NCI-H1105 treated with DMSO at 0.1 percent for 48 hours (cell line): ENCODE measurements at regions not wholly inside any gene's neighbourhood (a gene's known extent, or its start where the extent isn't known, plus 50 kb on each side); places are given as distances from the start of the nearest gene placed in this dataset.

Experiments used
- DNase-seq: peaks from one replicate; lab custom pipeline; 2025; lab: John Stamatoyannopoulos, UW

DNA sequence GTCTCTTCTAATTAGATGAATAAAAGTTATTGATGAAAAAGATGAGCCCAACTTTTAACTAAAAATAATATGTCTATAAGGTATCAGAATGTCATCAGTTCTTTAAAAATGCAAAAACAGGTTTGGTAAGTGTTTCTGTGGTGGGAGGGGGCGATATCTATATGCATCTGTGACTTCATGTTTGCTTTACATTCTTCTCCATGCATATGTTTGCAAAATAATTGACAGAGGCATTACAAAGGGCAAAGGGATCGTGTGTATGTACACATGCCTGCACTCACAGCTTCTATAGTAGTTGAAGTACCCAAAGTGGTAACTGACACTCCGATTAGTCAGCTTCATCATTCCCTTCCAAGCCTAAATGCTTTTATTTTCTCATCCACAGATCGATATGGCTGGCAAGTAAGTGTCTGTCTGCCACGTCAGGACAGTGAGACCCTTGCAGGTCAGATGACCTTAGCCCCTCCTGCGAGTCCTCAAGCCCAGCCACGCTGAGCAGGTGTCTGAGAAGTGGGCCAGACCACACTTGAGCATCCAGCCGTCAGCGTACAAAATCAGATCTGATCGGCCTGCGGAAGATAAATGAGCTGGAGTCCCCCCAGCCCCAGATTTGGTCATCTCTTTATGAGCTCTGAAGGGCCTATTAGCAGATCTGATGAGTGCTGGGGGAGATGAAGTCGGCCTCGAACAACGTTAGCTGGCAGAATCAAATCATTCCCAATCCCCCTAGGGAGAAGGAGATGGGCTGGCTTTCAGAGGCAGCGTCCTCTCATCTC lies 369.1 kb downstream of the MAFB start:
- no peak for DNase-seq

DNA sequence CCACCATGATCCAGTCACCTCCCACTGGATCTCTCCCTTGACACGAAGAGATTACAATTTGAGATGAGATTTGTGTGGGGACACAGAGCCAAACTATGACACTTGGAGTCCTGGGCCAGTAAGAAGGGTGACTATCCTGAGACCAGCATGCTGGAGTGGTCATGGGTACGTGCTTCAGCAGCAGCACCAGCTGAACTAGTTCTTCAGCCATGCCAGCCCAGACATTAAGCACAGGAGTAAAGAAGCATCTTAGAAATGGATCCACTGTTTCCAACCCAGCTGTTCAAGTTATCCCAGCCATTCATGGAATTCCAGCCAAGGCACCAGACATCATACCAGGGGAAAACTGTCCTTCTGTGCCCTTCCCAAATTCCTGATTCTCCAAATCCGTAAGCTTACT lies 370.0 kb downstream of the MAFB start:
- no peak for DNase-seq

DNA sequence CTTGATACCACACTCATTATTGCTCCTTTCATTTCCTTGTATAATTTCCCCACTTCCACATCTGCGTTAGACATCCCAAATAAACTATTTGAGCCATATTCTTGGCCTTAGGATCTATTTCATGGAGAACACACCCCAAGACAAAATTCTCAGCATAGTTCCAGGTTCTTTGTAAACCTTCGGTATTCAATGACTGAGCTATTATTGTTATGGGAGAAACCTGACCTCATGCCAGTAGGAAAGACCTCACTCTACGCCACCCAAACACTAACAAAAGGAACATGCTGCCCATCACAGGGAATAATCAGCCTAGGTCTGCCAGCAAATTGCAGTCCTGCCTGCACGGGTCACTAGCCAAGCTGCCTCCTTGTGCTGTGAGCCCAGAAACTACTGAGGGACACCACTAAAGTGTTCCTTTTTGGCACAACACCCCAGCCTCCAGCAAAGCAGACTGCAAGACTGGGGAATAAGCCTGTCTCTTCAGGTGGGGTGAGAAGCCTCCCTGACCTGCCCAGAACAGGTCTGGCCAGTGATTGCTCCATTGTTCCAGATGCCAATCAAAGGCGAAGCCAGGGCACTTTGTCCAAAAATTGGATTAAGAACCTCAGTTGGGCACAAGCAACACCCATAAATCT lies 371.8 kb downstream of the MAFB start:
- DNase-seq = no peak

DNA sequence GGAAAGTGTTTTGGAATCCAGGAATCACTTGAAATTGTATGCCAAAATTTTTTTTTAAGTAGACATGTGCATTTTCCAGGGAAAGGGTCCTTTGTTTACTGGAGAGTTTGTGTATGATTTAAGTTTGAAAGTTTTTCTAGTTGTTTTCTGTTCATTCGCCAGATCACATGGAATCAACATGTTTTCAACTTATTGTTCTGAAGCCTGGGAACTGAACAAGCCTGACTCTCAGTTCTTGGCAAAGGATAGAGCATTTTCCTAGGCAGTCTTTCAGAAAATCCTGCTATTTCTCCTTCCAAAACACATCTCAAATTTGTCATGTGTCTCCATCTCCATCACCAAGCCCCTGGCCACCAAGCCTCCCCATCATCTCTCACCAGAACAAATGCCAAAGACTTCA lies 374.8 kb downstream of the MAFB start:
- DNase-seq = no peak

DNA sequence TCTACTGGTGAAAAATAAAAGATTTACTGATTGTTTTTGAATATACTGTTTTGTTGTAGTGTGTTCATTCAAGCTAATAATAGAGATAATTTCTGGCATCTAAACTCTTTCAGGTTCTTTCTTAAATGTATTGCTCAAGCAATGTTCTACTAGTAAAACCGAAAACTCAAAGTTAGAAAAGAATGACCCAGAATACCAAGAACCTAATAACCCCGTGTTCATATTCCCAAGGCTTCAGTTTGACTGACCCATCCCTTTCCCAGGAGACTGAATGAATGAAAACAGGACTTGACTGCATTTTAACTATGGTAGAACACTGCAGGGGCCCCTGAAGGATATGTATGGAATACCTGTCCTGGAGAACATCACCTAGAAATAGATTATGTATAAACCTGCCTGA lies 375.3 kb downstream of the MAFB start:
- DNase-seq = no peak

DNA sequence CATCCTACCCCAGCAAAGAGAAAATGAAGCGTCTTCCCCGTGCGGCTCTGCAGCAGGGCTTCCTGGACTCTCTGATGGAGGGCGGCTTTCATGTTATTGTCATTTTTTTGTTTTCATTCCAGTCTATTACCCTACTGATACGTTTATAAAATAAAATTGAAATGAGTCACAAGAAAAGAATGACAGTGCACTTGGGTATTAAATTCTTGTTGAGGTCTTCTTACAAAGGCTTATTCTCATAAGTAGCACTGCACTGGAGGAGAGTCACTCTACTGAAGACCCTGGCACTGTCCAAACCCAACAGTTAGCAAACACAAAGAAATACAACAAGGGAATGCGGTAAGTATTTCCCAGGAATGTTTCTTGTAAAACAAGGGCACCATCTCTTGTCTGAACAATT lies 379.3 kb downstream of the MAFB start:
- DNase-seq = no peak

DNA sequence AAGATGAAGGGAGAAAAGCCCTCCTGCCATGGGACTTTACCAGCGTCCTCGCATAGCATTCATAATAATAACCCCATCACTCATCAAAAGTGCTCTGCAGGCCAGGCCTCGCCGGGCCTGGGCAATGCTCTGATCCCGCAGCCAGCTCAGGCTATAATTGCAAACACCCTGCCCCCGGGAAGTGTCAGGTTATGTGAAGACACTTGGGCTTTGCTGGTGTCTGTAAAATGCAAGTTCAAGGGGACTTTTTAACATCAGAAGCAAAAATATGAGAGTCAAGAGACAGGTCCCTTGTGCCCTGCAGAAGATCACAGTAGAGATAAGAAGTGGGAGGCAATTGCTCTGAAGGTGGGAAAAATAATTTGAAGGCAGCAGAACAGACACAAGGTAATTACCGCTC lies 381.0 kb downstream of the MAFB start:
- DNase-seq = no peak

DNA sequence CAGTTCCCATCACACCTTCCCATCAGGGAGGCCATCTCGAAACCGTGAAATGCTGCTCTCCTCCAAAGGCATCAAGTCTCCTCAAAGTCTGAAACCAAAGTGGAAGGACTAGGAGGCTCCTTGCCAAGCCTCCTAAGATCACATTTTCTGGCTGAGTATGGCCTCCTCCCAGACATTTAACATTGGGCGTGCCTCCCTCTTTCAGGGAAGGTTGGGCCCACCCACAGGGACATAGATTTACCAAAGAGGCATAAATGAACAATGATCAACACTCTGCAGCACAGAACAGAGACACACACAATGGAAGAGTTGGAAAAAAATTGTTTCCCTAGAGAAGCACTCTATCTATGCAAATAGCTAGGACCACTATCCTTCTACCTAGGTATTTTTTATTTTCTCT lies 381.8 kb downstream of the MAFB start:
- DNase-seq = no peak

DNA sequence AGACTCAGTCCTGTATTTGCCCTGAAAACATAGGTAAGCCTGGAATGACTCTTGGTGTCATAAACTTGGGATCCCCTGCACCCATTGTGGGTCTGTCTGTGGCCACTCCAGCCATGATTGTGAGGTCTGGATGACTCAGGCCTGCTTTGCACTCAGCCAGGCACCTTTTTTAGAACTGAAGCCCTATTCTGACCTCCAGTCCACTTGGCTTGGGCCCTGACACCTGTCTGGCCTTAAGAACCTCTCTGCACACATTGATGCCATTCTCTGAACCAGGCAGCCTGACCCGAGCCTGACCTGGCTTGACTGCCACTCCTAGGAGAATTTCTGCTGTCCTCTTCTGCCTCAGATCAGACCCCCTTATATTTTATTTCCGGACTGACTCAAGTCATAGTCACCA lies 383.7 kb downstream of the MAFB start:
- DNase-seq = no peak

DNA sequence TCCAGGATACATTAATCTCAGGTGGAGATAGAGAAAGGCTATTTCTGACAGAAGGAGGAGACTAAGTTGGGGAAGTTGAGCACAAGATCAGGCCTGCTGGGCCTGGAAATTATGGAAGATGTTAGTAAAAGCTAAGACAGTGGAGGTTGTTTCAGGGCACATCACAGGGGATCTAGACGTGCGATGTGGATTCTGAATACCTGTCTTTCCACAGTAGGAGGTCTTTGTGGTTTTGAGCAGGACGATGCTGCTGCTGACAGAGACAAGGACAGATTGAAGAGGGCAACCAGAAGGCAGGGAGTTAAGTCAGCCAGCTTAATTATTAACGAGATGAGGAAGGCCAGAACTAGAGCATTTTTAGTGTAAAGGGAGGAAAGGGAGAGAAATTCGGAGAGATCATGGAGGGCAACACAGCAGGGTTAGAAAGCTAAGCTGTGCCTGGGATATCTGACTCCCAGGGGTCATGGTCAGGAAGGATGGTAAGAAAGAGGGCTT lies 384.9 kb downstream of the MAFB start:
- no peak for DNase-seq

DNA sequence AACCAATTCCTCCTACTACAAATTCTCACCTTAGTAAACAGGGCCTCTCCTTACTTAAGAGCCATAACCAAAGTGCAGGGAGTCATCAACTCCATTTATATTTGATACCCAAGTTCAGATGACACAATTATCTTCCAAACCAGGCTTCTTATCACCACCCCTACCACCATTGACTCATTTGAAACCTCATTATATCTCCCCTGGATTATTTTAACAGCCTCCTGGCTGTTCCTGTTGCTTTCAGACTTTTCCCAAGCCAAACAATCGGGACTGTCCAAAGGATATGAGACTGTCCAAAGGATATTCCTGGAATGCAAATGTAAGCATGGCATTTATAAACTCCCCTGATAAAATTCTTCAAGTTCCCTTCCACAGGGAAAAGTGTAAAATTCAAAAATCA lies 394.3 kb downstream of the MAFB start:
- DNase-seq = no peak

DNA sequence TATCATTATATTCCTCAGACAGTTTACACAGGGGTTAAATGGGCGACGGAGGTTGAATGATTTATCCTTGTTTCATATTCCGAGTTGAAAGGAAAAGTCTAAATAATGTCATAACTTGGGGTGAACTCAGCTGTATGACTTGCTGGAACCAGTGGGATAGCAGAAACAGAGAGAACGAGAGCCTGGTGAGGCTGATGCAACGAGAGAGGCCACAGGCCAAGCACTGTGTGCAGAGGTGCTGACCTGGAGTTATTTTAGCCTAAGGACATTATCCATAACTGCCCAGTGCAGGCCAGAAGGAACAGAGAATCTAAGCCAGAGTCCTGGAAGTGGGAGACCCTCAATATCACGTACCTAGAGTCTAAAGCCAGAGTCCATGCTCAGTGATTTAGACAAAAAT lies 394.9 kb downstream of the MAFB start:
- DNase-seq = no peak

DNA sequence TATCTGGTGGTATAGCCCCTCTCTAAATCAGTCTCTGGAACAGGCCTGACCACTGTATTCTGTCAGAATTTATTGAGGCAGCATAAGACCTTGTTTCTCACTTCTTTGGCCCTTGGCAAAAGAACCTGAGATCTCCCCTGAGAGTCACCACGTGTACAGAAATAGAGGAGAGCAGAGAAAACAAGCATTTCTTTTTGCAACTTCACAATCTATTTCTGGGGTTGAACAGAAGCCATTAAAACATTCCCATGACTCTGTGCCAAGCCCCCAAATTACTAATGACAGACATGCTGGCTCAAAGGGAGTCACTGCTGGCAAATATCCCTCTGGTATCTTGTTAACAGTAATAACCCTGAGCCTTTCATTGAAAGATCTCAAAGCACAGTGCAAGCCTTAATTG lies 395.3 kb downstream of the MAFB start:
- peak; percentile 97 for DNase-seq

DNA sequence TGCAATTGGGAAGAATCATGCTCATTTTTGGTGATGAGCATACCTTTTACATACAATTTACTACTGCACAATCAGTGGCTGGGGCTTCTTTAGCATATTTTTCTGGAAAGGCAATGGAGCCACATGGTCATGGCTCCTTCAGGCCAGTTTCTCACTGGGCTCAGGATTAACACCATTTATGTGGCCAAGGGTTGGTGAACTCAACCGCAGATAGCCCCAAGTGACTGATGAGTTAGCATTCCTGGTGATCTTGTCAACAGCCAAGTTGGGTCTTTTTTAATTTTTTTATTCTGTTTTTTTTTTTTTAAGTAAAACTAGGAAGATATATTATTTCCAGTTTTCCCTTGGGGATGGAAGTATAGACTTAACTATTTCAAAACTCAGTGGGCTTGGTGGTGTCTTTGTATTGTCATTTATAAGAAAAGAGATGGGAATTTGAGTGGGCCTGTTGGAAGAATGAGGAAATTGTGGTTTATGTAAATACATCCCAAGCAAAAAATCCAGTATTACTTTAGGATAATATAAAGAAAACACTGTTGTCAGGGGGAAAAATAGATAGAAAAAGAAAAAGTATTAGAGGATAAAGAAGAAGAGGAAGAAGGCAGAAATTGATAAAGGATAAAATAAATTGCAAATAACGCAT lies 397.4 kb downstream of the MAFB start:
- no peak for DNase-seq

DNA sequence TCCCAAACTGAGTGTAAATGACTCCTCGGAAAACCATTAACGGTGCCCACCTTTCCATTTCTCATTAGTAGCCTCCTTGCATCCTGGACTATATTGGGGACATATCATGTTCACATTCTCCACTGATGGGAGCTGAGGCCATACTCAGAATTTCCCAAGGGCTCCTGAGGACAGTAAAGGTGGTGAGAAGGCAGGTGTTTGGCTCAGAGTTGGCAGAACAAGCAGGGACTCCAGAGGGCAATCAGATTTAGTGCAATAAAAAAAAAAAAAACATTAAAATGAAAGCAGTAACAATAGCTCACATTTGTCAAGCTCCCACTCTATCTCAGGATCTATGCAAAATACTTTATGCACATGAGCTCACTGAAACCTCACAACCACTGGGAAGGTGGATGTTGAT lies 401.4 kb downstream of the MAFB start:
- DNase-seq = peak; percentile 16

DNA sequence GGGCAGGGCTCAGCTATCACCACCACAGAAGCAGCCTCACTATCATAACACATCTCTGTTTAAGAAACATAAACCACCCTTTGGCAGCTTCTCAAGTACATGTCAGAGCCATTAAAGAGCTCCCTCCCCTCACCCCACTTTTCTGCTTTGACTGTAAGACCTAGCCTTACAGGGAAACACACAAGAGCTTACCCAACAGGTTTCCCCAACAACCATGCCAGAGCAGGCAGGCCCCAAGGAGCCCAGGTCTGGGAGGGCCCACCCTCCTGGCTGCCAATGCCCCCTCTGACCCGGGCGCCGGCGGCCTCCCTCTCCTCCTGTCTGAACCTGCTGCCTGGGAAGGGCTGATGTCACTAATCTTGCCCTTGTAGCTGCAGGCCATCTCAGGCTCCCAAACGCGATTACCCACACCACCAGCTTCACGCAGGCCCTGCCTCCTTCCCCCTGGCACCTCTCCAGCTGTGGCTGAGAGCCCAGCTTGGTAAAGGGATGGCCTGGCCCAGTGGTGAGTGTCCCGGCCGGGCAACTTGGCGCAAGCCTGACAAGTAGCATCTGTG lies 402.0 kb downstream of the MAFB start:
- peak; percentile 63 for DNase-seq

DNA sequence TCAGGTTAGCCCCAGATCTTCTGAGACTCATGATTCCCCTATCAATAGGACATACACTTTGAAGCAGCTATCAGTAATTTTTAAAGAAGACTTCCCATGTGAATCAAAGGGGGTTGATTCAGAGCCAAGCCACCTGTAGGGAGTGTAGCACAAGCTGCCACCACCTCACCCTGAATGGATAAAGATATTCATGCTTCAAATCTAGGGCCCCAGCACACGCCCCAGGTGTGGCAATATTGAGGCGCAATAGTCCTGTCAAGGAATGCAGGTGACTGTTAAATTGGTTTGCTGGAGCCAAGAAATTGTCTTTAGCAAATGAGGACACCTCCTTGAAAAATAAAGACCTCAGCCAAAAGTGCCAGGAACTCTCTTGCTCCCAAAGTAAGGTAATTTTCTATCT lies 404.4 kb downstream of the MAFB start:
- no peak for DNase-seq

DNA sequence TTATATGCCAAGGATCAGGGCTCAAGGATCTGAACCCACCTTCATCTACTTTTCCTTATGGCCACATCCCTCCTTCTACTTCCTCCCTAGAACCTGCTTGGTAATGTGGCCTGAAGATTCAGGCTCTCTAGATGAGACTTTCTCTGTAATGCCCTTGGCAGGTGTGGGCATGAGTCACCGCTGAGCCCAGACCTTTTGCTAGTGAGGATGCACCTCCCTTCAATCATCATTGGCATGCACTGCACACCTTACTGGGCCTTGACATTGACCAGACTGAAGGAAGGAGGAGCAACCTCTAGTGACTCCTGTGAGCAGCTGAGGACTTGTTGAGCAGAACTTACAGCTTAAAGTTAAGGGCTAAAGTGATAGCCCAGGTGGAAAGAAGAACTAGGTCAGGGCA lies 405.3 kb downstream of the MAFB start:
- no peak for DNase-seq

DNA sequence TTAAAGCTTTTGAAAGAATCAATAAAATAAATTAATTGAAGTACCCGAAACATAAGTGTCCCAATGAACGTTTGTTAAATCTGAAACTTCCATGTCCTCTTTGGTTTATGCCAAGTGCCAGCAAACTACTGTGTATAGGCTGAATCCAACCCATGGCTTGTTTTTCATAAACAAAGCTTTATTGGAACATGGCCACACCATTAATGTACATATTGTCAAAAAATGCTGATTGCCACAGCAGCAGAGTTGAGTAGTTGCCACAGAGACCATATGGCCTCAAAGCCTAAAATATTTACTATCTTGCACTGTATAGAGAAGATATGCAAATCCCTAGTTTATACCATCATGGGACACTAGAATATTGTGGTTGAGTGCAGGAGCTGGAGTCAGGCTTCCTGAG lies 406.1 kb downstream of the MAFB start:
- no peak for DNase-seq

DNA sequence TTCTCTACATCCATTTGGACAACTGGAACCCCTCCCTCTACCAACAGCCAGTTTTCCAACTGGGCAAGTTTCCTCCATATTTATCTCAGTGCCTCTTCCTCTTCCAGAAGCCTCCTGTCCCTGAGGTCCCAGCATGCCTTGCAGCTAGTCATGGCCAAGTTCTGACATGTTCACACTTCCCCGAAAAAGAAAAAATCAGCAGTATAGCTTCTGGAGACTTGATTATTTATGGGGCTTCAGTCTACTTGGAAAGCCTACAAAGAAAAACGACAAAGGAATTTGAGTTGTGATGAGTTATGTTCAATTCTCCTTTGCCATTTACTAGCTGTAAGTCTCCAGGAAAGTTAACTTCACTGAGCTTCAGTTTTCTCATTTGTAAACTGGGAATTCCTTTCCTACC lies 406.5 kb downstream of the MAFB start:
- no peak for DNase-seq

DNA sequence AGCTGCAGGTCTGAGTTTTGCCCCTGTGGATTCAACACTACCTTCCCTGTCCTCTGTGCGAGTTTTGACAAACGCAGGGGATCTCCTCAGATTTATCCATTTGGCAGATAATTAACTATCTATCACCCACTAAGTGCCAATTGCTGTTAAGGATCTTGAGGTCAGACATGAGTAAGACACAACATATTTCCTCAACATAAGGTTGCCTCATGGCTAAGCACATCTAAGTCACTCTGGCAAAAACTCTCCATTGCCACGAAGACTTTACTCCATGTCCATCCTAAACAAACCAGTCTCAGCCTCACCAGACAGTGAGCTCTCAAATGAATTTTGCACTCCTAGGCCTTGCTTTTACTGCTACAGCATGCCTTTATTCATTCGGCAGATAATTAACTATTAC lies 408.4 kb downstream of the MAFB start:
- no peak for DNase-seq

DNA sequence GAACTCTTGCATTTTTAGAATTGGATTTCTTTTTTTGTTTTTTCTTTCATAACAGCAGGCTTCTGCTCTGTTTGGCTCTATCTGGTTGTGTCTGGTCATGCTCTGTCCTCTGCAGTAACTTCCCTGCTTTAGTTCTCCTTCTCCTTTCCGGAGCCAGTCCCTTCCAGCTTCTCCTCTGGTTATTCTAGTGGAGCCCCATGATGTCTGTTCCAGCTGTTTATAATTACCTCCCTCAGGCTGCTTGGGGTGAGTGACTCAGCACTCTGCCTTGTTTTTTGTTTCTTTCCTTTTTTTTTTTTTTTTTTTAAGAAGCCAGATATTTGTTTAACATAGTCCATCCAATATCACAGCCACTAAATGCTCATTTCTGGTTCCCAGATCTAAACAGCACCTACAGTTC lies 409.6 kb downstream of the MAFB start:
- DNase-seq = peak; percentile 26

DNA sequence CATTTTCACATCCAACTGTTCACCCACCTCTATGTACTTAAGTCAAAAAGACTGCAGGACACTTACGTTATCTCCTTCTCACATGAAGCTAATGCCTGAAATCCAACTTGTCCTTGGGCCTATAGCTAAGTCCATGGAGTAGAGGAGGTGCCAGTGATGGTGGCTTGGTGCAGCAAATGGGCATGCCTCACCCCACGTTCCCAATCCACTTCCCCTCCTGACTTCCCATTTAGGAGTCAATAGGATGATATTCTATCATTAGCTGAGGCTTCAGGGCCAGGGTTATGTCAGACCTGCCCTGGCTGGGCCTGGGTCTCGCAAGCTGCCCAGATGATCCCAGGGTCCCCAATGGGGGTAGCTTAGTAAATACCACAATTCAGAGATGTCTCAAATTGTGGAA lies 410.4 kb downstream of the MAFB start:
- no peak for DNase-seq
